ENCODE measurements at regions not wholly inside any gene's neighbourhood (a gene's known extent, or its start where the extent isn't known, plus 50 kb on each side); places are given as distances from the start of the nearest gene placed in this dataset.

DNA sequence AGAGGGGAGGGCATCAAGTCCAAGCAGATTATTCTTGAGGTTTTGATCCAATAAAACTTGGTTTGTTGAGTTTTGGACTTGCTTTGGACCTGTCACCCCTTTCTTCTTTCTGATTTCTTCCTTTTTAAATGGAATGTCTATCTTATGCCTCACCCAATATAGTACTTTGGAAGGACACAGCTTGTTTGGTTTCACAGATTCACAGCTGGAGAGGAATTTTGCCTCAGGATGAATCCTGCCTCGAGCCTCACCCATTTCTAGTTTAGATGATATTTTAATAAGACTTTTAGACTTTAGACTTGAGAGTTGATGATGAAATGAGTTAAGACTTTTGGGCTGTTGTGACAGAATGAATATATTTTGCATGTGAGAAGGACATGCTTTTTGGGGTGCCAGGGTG, 136.9 kb upstream of the PDE5A start:
- in situ Hi-C loops (cut with MboI; ENCODE audit: low sequenced_read_pairs in 4 of 4) (no loop called here), intact Hi-C loops (cut with DNase I; ENCODE audit: low total_unique reads) (no loop called here)
- TF ChIP-seq CTCF (IDR thresholded peaks at IDR 0.05 in 4 of 5, conservative IDR thresholded peaks at IDR 0.05 in 1 of 5) (no peak), POLR2A (IDR thresholded peaks at IDR 0.05) (no peak)

DNA sequence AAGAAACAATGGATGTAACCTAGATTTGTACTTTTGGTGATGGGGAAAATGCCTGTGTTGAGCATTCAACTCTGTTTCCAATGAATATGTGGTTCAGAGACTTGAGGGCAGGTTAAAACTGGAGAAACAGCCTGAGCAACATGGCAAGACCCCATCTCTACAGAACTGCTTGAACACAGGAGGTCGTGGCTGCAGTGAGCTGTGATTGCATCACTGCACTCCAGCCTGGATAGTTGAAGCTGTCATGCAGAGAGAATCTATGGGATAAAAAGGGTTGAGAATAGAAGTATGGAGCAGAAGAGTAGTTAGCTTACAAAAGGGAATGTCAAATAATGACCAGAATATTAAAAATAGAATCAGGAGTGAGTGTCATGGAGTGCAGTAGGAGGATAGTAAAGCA, 134.8 kb upstream of the PDE5A start:
- Histone ChIP-seq H3K36me3 (no peaks in the 10 kb centered on the region), H3K4me3 (no peak overlapping the region), H3K27ac (no peak overlapping the region), H3K9me3 (no peaks in the 10 kb centered on the region), H3K4me1 (no peaks in the 10 kb centered on the region), H3K27me3 (no peaks in the 10 kb centered on the region)
- intact Hi-C loops (cut with DNase I; ENCODE audit: low total_unique reads) (no loop called here), in situ Hi-C loops (cut with MboI; ENCODE audit: low sequenced_read_pairs in 4 of 4) (no loop called here)
- DNase-seq (no peak), ATAC-seq (no peak)
- no peak for TF ChIP-seq CTCF (IDR thresholded peaks at IDR 0.05 in 4 of 5, conservative IDR thresholded peaks at IDR 0.05 in 1 of 5)
- no peak for TF ChIP-seq POLR2A (IDR thresholded peaks at IDR 0.05)

More for the DNA sequence above, 136.9 kb upstream of the PDE5A start:
- H3K36me3 ChIP-seq, result no peaks in the 10 kb centered on the region
- H3K27me3 ChIP-seq, result no peaks in the 10 kb centered on the region
- no peak overlapping the region for H3K4me3 ChIP-seq
- DNase-seq, result no peak
- no peak for ATAC-seq
- no peaks in the 10 kb centered on the region for H3K9me3 ChIP-seq
- H3K27ac ChIP-seq, result no peak overlapping the region
- H3K4me1 ChIP-seq, result no peaks in the 10 kb centered on the region

- DNase-seq, result no peak
- TF ChIP-seq CTCF (IDR thresholded peaks at IDR 0.05 in 4 of 5, conservative IDR thresholded peaks at IDR 0.05 in 1 of 5) (no peak), POLR2A (IDR thresholded peaks at IDR 0.05) (no peak)
- H3K27ac ChIP-seq, result no peak overlapping the region
- H3K27me3 ChIP-seq, result no peaks in the 10 kb centered on the region
- peaks cover 0 to 4% of the 10 kb centered on the region in 2 donors for H3K4me1 ChIP-seq
- intact Hi-C loops (cut with DNase I; ENCODE audit: low total_unique reads), result no loop called here
- in situ Hi-C loops (cut with MboI; ENCODE audit: low sequenced_read_pairs in 4 of 4), result no loop called here
- H3K36me3 ChIP-seq, result no peaks in the 10 kb centered on the region
- no peak overlapping the region for H3K4me3 ChIP-seq
- H3K9me3 ChIP-seq, result no peaks in the 10 kb centered on the region
- ATAC-seq, result no peak
Measured at GRCh38 chr4:119755599-119755998, 127.0 kb upstream of the PDE5A start.

DNA sequence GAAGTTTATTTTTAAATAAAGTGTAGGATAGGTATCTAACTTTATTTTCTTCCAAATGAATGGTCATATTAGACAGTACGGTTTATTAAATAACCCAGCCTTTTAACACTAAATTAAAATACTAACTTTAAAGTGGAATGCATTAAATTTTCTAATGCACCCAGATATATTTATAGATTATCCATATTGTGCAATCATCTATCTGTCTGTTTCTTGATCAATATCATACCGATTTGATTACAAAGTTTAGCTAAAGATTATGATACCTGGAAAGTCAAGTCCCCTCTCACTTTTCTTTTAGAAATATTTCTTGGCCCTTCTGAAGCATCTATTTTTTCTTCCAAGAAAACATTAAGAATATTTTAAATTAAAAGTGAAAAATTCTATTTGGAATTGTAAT, 124.3 kb upstream of the PDE5A start:
- peaks cover 18 to 23% of the 10 kb centered on the region in 2 donors for H3K4me1 ChIP-seq
- H3K27ac ChIP-seq, result no peak overlapping the region
- no peaks in the 10 kb centered on the region for H3K9me3 ChIP-seq
- ATAC-seq (no peak), DNase-seq (no peak)
- no peak overlapping the region for H3K4me3 ChIP-seq
- H3K27me3 ChIP-seq, result no peaks in the 10 kb centered on the region
- in situ Hi-C loops (cut with MboI; ENCODE audit: low sequenced_read_pairs in 4 of 4) (no loop called here), intact Hi-C loops (cut with DNase I; ENCODE audit: low total_unique reads) (no loop called here)
- no peaks in the 10 kb centered on the region for H3K36me3 ChIP-seq
- TF ChIP-seq POLR2A (IDR thresholded peaks at IDR 0.05) (no peak), CTCF (IDR thresholded peaks at IDR 0.05 in 4 of 5, conservative IDR thresholded peaks at IDR 0.05 in 1 of 5) (no peak)

DNA sequence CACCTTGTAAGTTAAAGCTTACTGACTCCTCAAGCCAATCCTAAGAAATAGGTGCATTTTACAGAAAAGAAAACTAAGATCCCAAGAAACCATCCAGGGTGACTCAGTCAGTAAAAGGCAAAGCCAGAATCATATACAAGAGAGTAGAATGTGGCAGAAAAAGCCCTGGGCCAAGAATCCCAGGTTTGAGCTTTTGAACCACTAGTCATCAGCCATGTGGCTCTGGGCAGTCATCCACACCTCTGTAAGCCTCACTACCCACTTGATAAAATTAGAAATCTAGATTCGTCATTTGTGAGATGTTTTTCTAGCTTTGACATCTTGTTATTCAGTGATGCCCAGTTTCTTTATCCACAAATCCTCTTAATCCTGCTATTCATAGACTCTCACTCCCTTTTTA, 122.2 kb upstream of the PDE5A start:
- in situ Hi-C loops (cut with MboI; ENCODE audit: low sequenced_read_pairs in 4 of 4) (no loop called here), intact Hi-C loops (cut with DNase I; ENCODE audit: low total_unique reads) (no loop called here)
- no peak overlapping the region for H3K4me3 ChIP-seq
- DNase-seq (no peak), ATAC-seq (peak in 1 of 2 donors; percentile 36)
- H3K27me3 ChIP-seq, result no peaks in the 10 kb centered on the region
- peak overlapping the region in 3 of 4 donors; percentile 35 to 53 (median 49) for H3K27ac ChIP-seq
- H3K9me3 ChIP-seq, result no peaks in the 10 kb centered on the region
- H3K4me1 ChIP-seq, result peaks cover 18 to 23% of the 10 kb centered on the region in 2 donors
- TF ChIP-seq CTCF (IDR thresholded peaks at IDR 0.05 in 4 of 5, conservative IDR thresholded peaks at IDR 0.05 in 1 of 5), result no peak
- no peak for TF ChIP-seq POLR2A (IDR thresholded peaks at IDR 0.05)
- no peaks in the 10 kb centered on the region for H3K36me3 ChIP-seq
